ENCODE measurements at regions not wholly inside any gene's neighbourhood (a gene's known extent, or its start where the extent isn't known, plus 50 kb on each side); places are given as distances from the start of the nearest gene placed in this dataset.

GRCh38 chr7:156020566-156020965, 208.3 kb upstream of the SHH start:
- Histone ChIP-seq H3K27ac (ENCODE audit: low read depth, low read length) (no peak overlapping the region), H3K9ac (ENCODE audit: low read length) (no peak overlapping the region), H3K36me3 (ENCODE audit: control insufficient read depth, insufficient read depth, low read length) (no peaks in the 10 kb centered on the region), H3K4me1 (ENCODE audit: control insufficient read depth, insufficient read depth, low read length) (no peaks in the 10 kb centered on the region; the same call in 1 of the 2 replicates), H3K9me3 (ENCODE audit: control insufficient read depth, insufficient read depth, low read depth, low read length) (no peaks in the 10 kb centered on the region), H3K27me3 (ENCODE audit: control insufficient read depth, insufficient read depth, low read length) (no peaks in the 10 kb centered on the region; the same call in 1 of the 2 replicates), H3K4me3 (ENCODE audit: low read depth, low read length) (no peak overlapping the region)

GRCh38 chr7:156019776-156020565, 207.7 kb upstream of the SHH start:
- Histone ChIP-seq H3K4me1 (ENCODE audit: control insufficient read depth, insufficient read depth, low read length) (no peaks in the 10 kb centered on the region; the same call in 1 of the 2 replicates), H3K4me3 (ENCODE audit: low read depth, low read length) (no peak overlapping the region), H3K36me3 (ENCODE audit: control insufficient read depth, insufficient read depth, low read length) (no peaks in the 10 kb centered on the region), H3K9me3 (ENCODE audit: control insufficient read depth, insufficient read depth, low read depth, low read length) (no peaks in the 10 kb centered on the region), H3K9ac (ENCODE audit: low read length) (no peak overlapping the region), H3K27ac (ENCODE audit: low read depth, low read length) (no peak overlapping the region), H3K27me3 (ENCODE audit: control insufficient read depth, insufficient read depth, low read length) (no peaks in the 10 kb centered on the region; the same call in 1 of the 2 replicates)

DNA sequence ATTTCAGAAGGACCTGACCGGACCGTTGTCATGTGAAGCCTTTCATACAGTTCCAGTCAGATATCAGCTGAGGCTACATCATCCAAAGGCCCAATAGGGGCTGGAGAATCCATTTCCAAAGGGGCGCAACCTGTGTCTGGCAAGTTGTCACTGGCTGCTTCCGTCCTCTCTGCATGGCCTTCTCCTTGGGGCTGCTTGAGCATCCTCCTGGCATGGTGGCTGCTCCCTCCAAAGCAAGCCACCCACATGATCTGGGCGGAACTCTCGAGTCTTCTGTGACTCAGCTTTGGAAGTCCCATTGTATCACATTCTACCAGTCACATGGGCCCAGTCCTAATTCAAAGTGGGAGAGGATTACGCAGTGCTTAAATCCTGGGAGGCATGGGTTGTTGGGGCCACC, 207.0 kb upstream of the SHH start:
- no peaks in the 10 kb centered on the region; the same call in 1 of the 2 replicates for H3K27me3 ChIP-seq (ENCODE audit: control insufficient read depth, insufficient read depth, low read length)
- no peak overlapping the region for H3K4me3 ChIP-seq (ENCODE audit: low read depth, low read length)
- no peaks in the 10 kb centered on the region; the same call in none of the 2 replicates for H3K4me1 ChIP-seq (ENCODE audit: control insufficient read depth, insufficient read depth, low read length)
- H3K9ac ChIP-seq (ENCODE audit: low read length): no peak overlapping the region
- no peak overlapping the region for H3K27ac ChIP-seq (ENCODE audit: low read depth, low read length)
- H3K9me3 ChIP-seq (ENCODE audit: control insufficient read depth, insufficient read depth, low read depth, low read length): no peaks in the 10 kb centered on the region
- H3K36me3 ChIP-seq (ENCODE audit: control insufficient read depth, insufficient read depth, low read length): no peaks in the 10 kb centered on the region

DNA sequence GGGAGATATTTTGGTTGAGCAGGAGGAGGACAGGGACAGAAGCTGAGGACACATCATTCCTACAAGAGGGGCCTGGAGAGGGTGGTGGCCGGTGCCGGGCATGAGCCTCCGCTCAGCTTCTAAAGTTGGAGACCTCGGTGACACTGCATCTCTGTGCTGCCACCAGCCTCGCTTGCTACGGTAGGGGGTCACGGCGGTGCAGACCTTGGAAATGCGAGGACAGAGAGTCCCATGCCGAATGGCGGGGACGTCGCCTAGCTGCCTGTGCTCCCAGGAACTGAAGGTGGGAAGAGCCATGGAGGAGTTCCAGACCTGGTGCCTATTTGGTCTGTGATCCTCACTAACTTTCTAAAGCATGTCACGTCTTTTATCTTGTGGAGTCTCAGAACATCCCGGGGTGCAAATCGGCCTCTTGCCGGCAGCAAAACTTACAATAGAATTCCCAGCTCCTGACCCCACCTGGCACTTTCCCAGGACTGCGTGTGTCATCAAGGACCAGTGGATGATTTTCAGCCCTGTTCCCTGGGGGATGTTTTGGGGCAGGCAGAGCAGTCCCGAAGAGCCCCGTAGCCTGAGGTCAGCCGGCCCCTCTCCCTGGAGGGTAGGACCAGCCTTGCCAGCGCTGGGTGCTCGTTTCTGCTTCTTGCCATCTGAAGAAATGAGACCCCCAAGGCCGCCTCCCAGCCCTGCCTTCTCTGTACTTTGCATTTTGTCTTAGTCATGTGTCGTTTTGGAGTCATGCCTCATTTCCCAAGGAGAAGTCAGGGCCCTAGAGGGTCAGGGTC, 205.8 kb upstream of the SHH start:
- H3K27ac ChIP-seq (ENCODE audit: low read depth, low read length): no peak overlapping the region
- H3K4me1 ChIP-seq (ENCODE audit: control insufficient read depth, insufficient read depth, low read length): no peaks in the 10 kb centered on the region; the same call in none of the 2 replicates
- no peak overlapping the region for H3K4me3 ChIP-seq (ENCODE audit: low read depth, low read length)
- no peak overlapping the region for H3K9ac ChIP-seq (ENCODE audit: low read length)
- H3K9me3 ChIP-seq (ENCODE audit: control insufficient read depth, insufficient read depth, low read depth, low read length): no peaks in the 10 kb centered on the region
- H3K36me3 ChIP-seq (ENCODE audit: control insufficient read depth, insufficient read depth, low read length): no peaks in the 10 kb centered on the region
- no peaks in the 10 kb centered on the region; the same call in 1 of the 2 replicates for H3K27me3 ChIP-seq (ENCODE audit: control insufficient read depth, insufficient read depth, low read length)

DNA sequence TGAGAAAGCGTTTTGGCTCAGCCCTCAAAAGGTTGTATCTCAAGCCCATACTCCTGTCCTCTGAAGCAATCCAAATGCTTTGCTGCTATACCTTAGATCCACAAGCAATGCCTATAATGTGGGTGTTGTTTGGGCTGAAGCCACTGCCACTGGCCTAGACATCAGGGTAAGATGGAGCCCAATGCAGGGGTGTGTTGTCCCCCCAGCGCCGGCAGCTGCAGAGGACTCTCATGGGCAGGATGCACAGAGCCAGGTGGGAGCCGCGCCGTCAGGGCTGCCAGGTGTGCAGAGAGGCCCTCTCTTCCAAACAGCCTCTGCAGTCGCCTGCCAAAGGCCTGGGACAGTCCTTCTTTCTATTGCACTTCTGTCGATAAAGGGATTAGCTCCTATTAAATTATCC, 205.2 kb upstream of the SHH start:
- Histone ChIP-seq H3K27me3 (ENCODE audit: control insufficient read depth, insufficient read depth, low read length) (no peaks in the 10 kb centered on the region; the same call in 1 of the 2 replicates), H3K4me1 (ENCODE audit: control insufficient read depth, insufficient read depth, low read length) (no peaks in the 10 kb centered on the region; the same call in none of the 2 replicates), H3K36me3 (ENCODE audit: control insufficient read depth, insufficient read depth, low read length) (no peaks in the 10 kb centered on the region), H3K9ac (ENCODE audit: low read length) (no peak overlapping the region), H3K4me3 (ENCODE audit: low read depth, low read length) (no peak overlapping the region), H3K9me3 (ENCODE audit: control insufficient read depth, insufficient read depth, low read depth, low read length) (no peaks in the 10 kb centered on the region), H3K27ac (ENCODE audit: low read depth, low read length) (no peak overlapping the region)

DNA sequence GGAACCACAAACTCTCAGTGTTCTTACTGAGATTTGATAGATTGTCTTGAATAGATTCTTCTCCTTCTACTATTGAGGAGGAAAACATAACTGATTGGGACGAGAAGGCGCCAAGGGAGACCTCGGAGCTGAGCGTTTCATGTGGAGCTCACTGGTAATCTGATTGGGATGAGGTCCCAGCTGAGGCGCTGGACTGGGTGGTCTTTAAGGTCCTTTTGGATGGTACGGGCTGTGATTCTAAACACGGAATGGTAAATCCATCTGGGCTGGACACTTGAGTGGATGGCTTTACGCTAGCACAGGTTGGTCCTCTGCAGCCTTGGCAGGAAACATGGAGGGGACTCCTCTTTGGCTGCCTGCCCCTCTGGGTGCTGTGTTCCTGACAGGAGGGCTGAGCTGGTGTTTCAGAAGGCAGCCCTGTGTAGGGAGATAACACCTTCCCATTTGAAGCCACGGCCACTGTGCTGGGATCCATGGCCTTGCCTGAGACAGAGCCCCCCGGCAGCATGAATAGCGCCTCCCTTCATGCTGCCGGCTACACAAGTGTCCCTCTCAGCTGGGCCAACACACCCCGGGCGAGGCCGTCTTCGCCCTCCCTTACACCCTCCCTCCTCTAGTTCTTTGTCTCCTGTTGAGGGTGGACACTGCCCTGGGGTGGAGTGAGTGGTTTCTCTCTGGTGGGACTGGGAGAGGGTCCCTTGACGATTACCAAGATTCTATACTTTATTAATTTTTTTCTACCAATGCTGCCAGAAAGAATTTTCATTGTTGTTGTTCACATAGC, 203.2 kb upstream of the SHH start:
- H3K36me3 ChIP-seq (ENCODE audit: control insufficient read depth, insufficient read depth, low read length): no peaks in the 10 kb centered on the region
- peaks cover under 1% of the 10 kb centered on the region; the same call in 1 of the 2 replicates for H3K9me3 ChIP-seq (ENCODE audit: control insufficient read depth, insufficient read depth, low read depth, low read length)
- no peaks in the 10 kb centered on the region; the same call in none of the 2 replicates for H3K4me1 ChIP-seq (ENCODE audit: control insufficient read depth, insufficient read depth, low read length)
- no peaks in the 10 kb centered on the region; the same call in 1 of the 2 replicates for H3K27me3 ChIP-seq (ENCODE audit: control insufficient read depth, insufficient read depth, low read length)
- no peak overlapping the region for H3K4me3 ChIP-seq (ENCODE audit: low read depth, low read length)
- H3K9ac ChIP-seq (ENCODE audit: low read length): no peak overlapping the region
- no peak overlapping the region for H3K27ac ChIP-seq (ENCODE audit: low read depth, low read length)

GRCh38 chr7:156014808-156015207, 202.5 kb upstream of the SHH start:
- H3K36me3 ChIP-seq (ENCODE audit: control insufficient read depth, insufficient read depth, low read length): no peaks in the 10 kb centered on the region
- no peak overlapping the region for H3K4me3 ChIP-seq (ENCODE audit: low read depth, low read length)
- H3K4me1 ChIP-seq (ENCODE audit: control insufficient read depth, insufficient read depth, low read length): no peaks in the 10 kb centered on the region; the same call in none of the 2 replicates
- peaks cover 5% of the 10 kb centered on the region; the same call in 1 of the 2 replicates for H3K9me3 ChIP-seq (ENCODE audit: control insufficient read depth, insufficient read depth, low read depth, low read length)
- no peaks in the 10 kb centered on the region; the same call in 1 of the 2 replicates for H3K27me3 ChIP-seq (ENCODE audit: control insufficient read depth, insufficient read depth, low read length)
- no peak overlapping the region for H3K9ac ChIP-seq (ENCODE audit: low read length)
- H3K27ac ChIP-seq (ENCODE audit: low read depth, low read length): no peak overlapping the region

GRCh38 chr7:156014201-156014600, 201.9 kb upstream of the SHH start:
- Histone ChIP-seq H3K27ac (ENCODE audit: low read depth, low read length) (no peak overlapping the region), H3K4me1 (ENCODE audit: control insufficient read depth, insufficient read depth, low read length) (no peaks in the 10 kb centered on the region; the same call in none of the 2 replicates), H3K4me3 (ENCODE audit: low read depth, low read length) (no peak overlapping the region), H3K9me3 (ENCODE audit: control insufficient read depth, insufficient read depth, low read depth, low read length) (peaks cover 5% of the 10 kb centered on the region; the same call in 1 of the 2 replicates), H3K27me3 (ENCODE audit: control insufficient read depth, insufficient read depth, low read length) (no peaks in the 10 kb centered on the region; the same call in 1 of the 2 replicates), H3K9ac (ENCODE audit: low read length) (no peak overlapping the region), H3K36me3 (ENCODE audit: control insufficient read depth, insufficient read depth, low read length) (no peaks in the 10 kb centered on the region)

GRCh38 chr7:156012412-156012811, 200.1 kb upstream of the SHH start:
- H3K9ac ChIP-seq (ENCODE audit: low read length): no peak overlapping the region
- H3K27ac ChIP-seq (ENCODE audit: low read depth, low read length): no peak overlapping the region
- H3K27me3 ChIP-seq (ENCODE audit: control insufficient read depth, insufficient read depth, low read length): no peaks in the 10 kb centered on the region
- H3K9me3 ChIP-seq (ENCODE audit: control insufficient read depth, insufficient read depth, low read depth, low read length): peaks cover 5% of the 10 kb centered on the region; the same call in 1 of the 2 replicates
- no peaks in the 10 kb centered on the region for H3K36me3 ChIP-seq (ENCODE audit: control insufficient read depth, insufficient read depth, low read length)
- no peak overlapping the region for H3K4me3 ChIP-seq (ENCODE audit: low read depth, low read length)
- no peaks in the 10 kb centered on the region; the same call in none of the 2 replicates for H3K4me1 ChIP-seq (ENCODE audit: control insufficient read depth, insufficient read depth, low read length)

GRCh38 chr7:156009569-156009968, 197.3 kb upstream of the SHH start:
- Histone ChIP-seq H3K4me1 (ENCODE audit: control insufficient read depth, insufficient read depth, low read length) (no peaks in the 10 kb centered on the region; the same call in 1 of the 2 replicates), H3K4me3 (ENCODE audit: low read depth, low read length) (no peak overlapping the region), H3K27ac (ENCODE audit: low read depth, low read length) (no peak overlapping the region), H3K9me3 (ENCODE audit: control insufficient read depth, insufficient read depth, low read depth, low read length) (peaks cover 5% of the 10 kb centered on the region; the same call in 1 of the 2 replicates), H3K36me3 (ENCODE audit: control insufficient read depth, insufficient read depth, low read length) (no peaks in the 10 kb centered on the region), H3K9ac (ENCODE audit: low read length) (no peak overlapping the region), H3K27me3 (ENCODE audit: control insufficient read depth, insufficient read depth, low read length) (no peaks in the 10 kb centered on the region)

All from HUES6 (cell line).